ENCODE measurements at regions not wholly inside any gene's neighbourhood (a gene's known extent, or its start where the extent isn't known, plus 50 kb on each side); places are given as distances from the start of the nearest gene placed in this dataset.

DNA sequence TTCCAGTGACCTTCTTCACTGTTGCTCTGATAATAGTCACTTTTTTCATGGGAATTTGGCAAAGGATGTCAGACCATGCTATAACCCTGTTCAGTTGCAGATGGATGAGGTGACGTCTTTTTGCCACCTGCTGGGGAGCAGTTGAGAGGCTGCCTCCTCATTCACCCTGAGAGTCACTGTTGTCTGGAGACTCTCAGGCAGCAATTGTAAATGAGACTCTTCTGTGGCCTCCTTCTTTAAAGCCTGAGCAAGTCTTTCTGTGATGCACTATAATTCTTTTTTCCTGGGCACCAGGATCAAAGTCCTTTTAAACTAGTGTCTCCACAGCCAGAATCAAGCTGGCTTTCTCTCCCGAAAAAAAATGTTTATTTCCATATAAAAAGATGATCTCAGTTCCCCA lies 345.1 kb downstream of the ARL4A start:
- Histone ChIP-seq H3K27ac (ENCODE audit: control insufficient read depth, insufficient read depth) (no peak overlapping the region), H3K4me3 (no peak overlapping the region), H3K9me3 (replicated peaks; ENCODE audit: control insufficient read depth, insufficient read depth, low read length) (no peaks in the 10 kb centered on the region), H3K36me3 (ENCODE audit: control insufficient read depth in 2 of 2, insufficient read depth in 2 of 2, low read length in 1 of 2) (no peaks in the 10 kb centered on the region), H4K20me1 (ENCODE audit: control insufficient read depth, insufficient read depth) (no peaks in the 10 kb centered on the region), H3K4me2 (ENCODE audit: control insufficient read depth, insufficient read depth) (no peak overlapping the region), H3K4me1 (ENCODE audit: control insufficient read depth, insufficient read depth, low read length) (no peaks in the 10 kb centered on the region), H2AFZ (ENCODE audit: control insufficient read depth, low read depth, low read length) (no peak overlapping the region), H3K79me2 (ENCODE audit: control insufficient read depth, insufficient read depth, low read length) (no peaks in the 10 kb centered on the region), H3K9ac (ENCODE audit: control insufficient read depth, insufficient read depth, low read length) (no peak overlapping the region), H3K27me3 (replicated peaks in 1 of 2; ENCODE audit: control insufficient read depth in 2 of 2, insufficient read depth in 2 of 2, low read length in 1 of 2) (no peaks in the 10 kb centered on the region)
- WGBS (ENCODE audit: insufficient coverage, insufficient replicate concordance, low lambda C conversion rate, missing lambda C conversion rate): 0% methylated on average over 2 of the region's 2 CpGs
- POLR2A ChIA-PET: no interaction called here
- in situ Hi-C loops (cut with MboI) (no loop called here), intact Hi-C loops (cut with micrococcal nuclease; ENCODE audit: unreplicated experiment) (no loop called here)
- CTCF ChIA-PET: no interaction called here
- DNase-seq (ENCODE audit: low read depth, low spot score) (no peak), FAIRE-seq (no peak), ATAC-seq (no peak)
- BruUV-seq (replicated peaks): no TSS peak
- TF ChIP-seq NR2C1 (IDR thresholded peaks at IDR 0.05): no peak
- TF ChIP-seq GATAD2B (conservative IDR thresholded peaks at IDR 0.05; ENCODE audit: low read depth): no peak
- TF ChIP-seq SMC3 (IDR thresholded peaks at IDR 0.05; ENCODE audit: borderline replicate concordance, low read length): no peak
- TF ChIP-seq TCF3 (IDR thresholded peaks at IDR 0.05; ENCODE audit: borderline replicate concordance, insufficient read depth, low read depth, low read length): no peak
- no peak for TF ChIP-seq PAX8 (IDR thresholded peaks at IDR 0.05)
- TF ChIP-seq KLF5 (IDR thresholded peaks at IDR 0.05; ENCODE audit: partially characterized antibody): no peak
- SMC1A ChIA-PET (ENCODE audit: uncharacterized antibody, unreplicated experiment): no interaction called here
- RAD21 ChIA-PET (ENCODE audit: unreplicated experiment): no interaction called here

DNA sequence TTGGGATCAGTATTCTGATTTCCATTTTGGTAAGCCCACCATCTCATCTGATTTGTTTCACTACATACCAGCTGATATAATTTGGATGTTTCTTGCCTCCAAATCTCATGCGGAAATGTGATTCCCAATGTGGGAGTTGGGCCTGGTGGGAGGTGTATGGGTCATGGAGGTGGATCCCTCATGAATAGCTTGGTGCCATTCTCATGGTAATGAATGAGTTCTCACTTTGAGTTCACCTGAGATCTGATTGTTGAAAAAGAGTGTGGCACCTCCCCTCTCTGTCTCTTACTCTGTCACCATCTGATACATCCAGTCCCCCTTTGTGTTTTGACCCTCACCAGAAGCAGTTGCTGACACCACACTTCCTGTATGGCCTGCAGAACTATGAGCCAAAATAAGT lies 347.3 kb downstream of the ARL4A start:
- no peak overlapping the region for H3K9ac ChIP-seq (ENCODE audit: control insufficient read depth, insufficient read depth, low read length)
- no TSS peak for BruUV-seq (replicated peaks)
- no peaks in the 10 kb centered on the region for H4K20me1 ChIP-seq (ENCODE audit: control insufficient read depth, insufficient read depth)
- ChIA-PET POLR2A (no interaction called here), SMC1A (ENCODE audit: uncharacterized antibody, unreplicated experiment) (no interaction called here), CTCF (no interaction called here), RAD21 (ENCODE audit: unreplicated experiment) (no interaction called here)
- 94% methylated on average over 1 of the region's 1 CpG for WGBS (ENCODE audit: insufficient coverage, insufficient replicate concordance, low lambda C conversion rate, missing lambda C conversion rate)
- no peaks in the 10 kb centered on the region for H3K27me3 ChIP-seq (replicated peaks in 1 of 2; ENCODE audit: control insufficient read depth in 2 of 2, insufficient read depth in 2 of 2, low read length in 1 of 2)
- DNase-seq (ENCODE audit: low read depth, low spot score): no peak
- no peaks in the 10 kb centered on the region for H3K9me3 ChIP-seq (replicated peaks; ENCODE audit: control insufficient read depth, insufficient read depth, low read length)
- ATAC-seq: no peak
- H3K27ac ChIP-seq (ENCODE audit: control insufficient read depth, insufficient read depth): no peak overlapping the region
- FAIRE-seq: no peak
- in situ Hi-C loops (cut with MboI) (no loop called here), intact Hi-C loops (cut with micrococcal nuclease; ENCODE audit: unreplicated experiment) (no loop called here)
- no peak overlapping the region for H2AFZ ChIP-seq (ENCODE audit: control insufficient read depth, low read depth, low read length)
- H3K36me3 ChIP-seq (ENCODE audit: control insufficient read depth in 2 of 2, insufficient read depth in 2 of 2, low read length in 1 of 2): no peaks in the 10 kb centered on the region
- H3K4me1 ChIP-seq (ENCODE audit: control insufficient read depth, insufficient read depth, low read length): no peaks in the 10 kb centered on the region
- TF ChIP-seq TBL1XR1 (IDR thresholded peaks at IDR 0.05; ENCODE audit: low read depth, low read length): no peak
- TF ChIP-seq RCOR1 (conservative IDR thresholded peaks at IDR 0.05; ENCODE audit: low read depth, low read length): no peak
- TF ChIP-seq POLR2AphosphoS2 (IDR thresholded peaks at IDR 0.05; ENCODE audit: low read depth, low read length): no peak
- H3K4me2 ChIP-seq (ENCODE audit: control insufficient read depth, insufficient read depth): no peak overlapping the region
- no peaks in the 10 kb centered on the region for H3K79me2 ChIP-seq (ENCODE audit: control insufficient read depth, insufficient read depth, low read length)
- H3K4me3 ChIP-seq: no peak overlapping the region

Measured in GM12878 (cell line).